ENCODE measurements at regions not wholly inside any gene's neighbourhood (a gene's known extent, or its start where the extent isn't known, plus 50 kb on each side); places are given as distances from the start of the nearest gene placed in this dataset.
"Not testable (repeated sequence)": the region's sequence is repeated elsewhere in the genome, so short reads cannot be mapped to it uniquely, and the experiment has no call there.

DNA sequence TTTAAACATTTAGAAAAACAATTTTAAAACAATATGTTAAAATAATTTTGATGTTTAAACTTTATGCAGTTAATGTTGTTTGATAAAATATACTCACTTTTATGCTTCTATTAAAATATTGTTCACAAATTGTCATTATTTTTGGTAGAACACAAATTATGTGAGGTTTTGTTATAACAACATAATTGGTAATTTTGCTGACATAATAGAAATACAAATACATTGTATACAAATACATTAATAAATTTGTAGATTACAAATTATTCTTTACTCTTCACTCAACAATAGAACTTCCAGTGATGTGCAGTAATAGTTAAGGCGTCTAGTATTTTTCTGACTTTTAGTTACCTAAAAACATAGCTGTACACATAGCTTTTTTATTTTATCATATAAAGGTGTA, 1472.4 kb upstream of the ADGRL3 start:
- DNase-seq (ENCODE audit: low read depth) = no peak

DNA sequence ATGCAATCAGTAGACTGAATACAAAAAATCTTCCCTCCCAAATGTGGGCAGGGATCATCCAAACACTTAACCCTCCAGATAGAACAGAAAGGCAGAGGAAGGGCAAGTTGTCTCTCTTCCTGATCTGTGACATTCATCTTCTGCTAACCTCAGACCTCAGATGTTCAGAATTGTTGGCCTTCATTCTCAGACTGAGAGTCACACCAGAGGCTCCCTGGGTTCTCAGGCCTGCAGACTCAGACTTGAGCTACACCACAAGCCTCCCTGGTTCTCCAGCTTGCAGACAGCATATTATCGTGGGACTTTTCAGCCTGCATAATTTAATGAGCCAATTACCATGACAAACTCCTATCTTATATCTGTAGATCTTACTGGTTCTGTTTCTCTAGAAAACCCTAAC, 1471.6 kb upstream of the ADGRL3 start:
- DNase-seq (ENCODE audit: low read depth) = no peak

DNA sequence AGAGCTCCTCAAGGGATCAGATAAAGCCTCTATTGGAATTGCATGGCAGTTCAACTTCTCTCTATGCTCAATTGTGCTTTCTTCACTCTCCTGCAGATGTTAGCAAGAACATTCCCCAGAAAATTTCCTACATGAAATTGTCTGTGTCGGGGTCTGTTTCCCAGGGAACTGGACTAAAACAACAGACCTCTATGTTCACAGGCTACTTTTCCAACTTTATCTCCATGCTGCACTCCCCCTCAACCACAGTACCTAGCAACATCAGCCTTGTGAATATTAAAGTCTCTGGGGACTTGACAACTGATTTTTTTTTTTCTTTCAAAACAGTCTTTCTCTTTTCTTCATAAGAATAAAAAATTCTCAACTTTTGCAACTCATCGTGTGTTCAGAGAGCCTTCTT, 1470.8 kb upstream of the ADGRL3 start:
- DNase-seq (ENCODE audit: low read depth) = no peak

DNA sequence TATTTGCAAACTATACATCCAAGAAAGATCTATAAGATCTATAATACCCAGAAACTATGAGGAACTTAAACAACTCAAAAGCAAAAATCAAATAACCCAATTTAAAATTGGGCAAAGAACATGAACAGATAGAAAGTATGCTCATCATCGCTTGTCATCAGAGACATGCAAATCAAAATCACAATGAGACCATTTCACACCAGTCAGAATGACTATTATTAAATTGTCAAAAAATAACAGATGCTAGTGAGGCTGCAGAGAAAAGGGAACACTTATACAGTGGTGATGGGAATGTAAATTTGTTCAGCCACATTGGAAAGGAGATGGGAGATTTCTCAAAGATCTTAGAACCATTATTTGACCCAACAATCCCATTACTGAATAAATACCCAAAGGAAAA, 1451.7 kb upstream of the ADGRL3 start:
- no peak for DNase-seq (ENCODE audit: low read depth)

DNA sequence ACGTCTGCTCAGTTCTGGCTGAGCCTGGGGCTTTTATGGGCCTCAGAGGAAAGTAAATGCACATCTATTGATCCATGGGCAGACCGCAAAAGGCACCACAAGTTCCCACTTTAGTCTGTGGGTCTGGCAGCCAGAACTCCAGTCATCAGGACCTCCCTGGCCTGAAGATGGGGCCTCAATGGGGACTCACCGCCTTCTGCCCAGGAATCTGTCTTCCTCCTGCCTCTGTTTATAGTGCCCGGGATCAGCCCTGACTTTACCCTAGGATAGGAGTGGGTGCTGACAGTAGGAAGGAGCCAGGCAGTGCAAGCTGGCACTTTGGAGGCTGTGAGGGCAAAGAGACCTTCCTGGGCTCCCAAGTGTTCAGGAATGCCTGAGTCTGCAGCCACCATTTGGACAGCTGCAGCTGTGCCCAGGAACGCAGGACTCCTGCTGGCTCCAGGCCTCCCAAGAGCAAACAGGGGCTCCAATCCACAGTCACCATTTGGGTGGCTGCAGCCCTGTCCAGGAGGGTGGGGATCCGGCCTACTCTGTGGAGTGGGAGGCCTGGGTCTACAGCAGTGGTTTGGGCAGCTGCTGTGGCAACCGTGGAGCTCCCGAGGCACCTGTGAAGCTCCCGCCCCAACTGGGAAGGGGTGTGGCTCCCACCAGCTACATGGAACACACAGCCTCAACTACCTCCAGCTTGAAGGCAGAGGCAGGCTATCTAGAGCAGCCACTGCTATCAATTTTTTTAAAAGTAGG, 1440.9 kb upstream of the ADGRL3 start:
- no peak for DNase-seq (ENCODE audit: low read depth)

DNA sequence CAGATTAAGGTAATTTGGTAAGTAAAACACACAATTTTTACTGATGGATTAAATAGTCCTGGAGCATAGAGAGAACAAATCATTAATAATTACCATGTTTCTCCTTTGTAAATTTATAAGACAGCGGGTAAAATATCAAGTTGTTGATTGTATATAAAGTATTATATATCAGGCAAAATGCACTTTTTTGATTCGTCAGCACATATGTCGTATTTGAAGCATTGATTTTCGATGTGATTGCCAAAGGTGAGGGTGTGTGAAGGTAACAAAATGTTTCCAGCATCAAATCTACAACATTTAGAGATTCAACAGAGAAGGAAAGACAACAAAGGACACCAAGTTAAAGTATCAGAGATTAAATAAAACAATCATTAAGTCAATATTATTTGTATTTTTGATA, 1437.8 kb upstream of the ADGRL3 start:
- DNase-seq (ENCODE audit: low read depth) = no peak

DNA sequence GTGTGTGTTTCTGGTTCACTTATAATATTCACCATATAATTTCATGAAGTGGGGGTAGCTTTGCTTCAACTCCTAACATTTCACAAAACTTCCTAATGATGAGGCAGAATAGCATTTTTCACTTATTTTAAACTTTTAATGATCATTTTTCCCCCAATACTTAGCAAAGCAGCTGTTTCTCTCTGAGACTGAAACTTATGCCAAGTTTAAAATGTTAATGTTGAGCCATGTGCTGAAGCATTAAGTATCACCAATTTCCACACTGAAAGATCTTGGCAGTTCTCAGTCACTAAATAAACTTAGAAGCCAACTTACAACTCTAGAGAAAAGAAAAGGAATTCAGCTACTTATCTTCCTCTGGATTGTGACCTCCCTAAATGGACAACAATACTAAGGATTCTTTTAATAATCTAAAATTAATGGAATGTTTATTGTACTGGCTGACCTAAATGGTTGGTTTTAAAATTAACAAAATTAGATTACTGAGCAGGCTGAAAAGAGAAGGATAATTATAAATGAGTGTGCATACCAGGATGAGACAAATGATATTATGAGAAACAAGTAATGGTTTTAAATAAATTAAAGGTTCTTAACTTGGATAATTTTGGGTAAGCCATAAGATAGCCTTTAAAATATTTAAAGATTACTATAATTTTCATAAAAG, 1429.4 kb upstream of the ADGRL3 start:
- no peak for DNase-seq (ENCODE audit: low read depth)

DNA sequence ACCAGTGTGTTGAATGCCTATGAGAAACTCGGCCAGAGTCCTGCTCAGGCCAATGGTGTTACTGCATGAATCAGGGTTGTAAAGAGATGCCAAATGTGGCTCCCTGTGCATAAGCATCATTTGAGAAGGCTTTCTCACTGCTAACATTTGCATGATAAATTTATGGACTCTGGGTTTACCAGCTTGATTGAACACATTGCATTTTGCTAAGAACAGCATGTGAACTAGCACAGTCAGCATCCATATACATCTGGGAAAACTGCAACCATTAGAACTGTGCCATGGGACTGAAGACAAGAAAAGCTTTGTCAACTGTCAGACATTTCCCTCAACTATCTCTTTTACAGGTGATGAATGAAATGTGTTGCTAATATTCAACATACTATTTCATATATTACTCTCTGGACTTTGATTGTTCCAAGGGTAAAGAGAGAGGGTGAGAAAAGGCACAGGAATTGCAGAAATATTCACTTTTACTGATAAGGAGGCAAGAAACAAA, 1427.4 kb upstream of the ADGRL3 start:
- no peak for DNase-seq (ENCODE audit: low read depth)

DNA sequence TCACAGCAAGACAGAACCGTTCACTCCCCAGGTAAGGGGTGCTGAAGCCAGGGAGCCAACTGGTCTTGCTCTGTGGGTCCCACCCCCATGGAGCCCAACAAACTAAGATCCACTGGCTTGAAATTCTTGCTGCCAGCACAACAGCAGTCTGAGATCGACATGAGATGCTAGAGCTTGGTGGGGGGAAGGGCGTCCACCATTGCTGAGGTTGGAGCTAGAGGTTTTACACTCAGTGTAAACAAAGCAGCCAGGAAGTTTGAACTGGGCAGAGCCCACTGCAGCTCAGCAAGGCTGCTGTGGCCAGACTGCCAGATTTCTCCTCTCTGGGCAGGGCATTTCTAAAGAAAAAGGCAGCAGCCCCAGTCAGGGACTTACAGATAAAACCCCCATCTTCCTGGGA, 1419.9 kb upstream of the ADGRL3 start:
- not testable (repeated sequence) for DNase-seq (ENCODE audit: low read depth)

DNA sequence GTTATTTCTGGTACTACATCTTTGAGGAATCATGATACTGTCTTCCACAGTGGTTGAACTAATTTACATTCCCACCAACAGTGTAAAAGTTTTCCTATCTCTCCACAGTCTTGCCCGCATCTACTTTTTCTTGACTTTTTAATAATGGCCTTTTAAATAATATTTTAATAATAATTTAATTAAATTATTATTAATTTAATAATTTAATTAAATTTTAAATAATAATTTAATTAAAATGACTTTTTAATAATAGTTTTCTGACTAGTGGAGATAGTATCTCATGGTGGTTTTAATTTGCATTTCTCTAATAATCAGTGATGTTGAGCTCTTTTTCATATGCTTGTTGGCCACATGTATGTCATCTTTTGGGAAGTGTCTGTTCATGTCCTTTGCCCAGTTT, 1395.0 kb upstream of the ADGRL3 start:
- no peak for DNase-seq (ENCODE audit: low read depth)

DNA sequence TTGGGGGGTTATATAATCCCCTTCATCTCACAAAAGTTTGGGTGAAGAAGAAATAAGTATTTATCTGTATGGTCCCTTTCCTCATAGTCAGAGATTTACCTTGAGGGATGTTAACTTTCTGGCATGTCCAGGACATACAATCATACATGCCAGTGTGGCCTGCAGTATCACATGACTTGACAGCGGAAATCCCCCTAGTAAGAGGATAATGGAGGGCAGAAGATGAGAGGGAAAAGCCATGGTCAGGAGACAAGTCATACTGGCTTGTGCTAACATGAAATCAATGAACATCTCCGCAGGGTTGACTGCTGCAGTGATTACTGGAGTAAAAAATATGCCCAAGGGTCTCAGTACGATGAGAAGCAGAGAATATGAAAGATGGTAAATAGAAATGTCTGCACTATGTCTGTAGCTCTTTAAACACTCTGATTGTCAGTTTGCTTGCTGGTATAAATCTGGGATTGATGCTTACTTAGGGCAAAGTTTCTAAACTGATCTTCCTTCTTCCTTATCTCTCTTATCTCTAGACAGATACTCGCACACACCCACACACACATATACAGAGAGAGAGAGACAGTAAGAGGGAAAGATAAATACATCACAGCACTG, 1385.6 kb upstream of the ADGRL3 start:
- no peak for DNase-seq (ENCODE audit: low read depth)

DNA sequence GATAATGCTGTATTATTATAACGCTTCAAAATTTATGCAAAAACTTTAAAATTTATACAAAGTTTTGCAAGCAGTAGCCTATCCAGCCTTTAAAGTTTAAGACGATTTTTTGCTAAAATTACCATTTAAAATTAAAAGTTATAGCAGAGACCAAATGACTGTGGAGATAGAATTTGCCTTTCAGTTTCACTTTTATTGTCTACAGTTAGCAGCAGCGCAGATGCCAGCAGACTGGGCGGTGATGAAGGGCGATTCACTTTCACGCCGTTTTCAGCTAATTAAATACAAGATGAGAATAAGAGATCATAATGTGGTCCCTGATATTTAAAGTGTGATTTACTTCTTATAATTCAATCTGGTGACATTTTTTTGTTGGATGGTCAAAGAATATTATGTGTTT, 1381.5 kb upstream of the ADGRL3 start:
- DNase-seq (ENCODE audit: low read depth) = no peak

DNA sequence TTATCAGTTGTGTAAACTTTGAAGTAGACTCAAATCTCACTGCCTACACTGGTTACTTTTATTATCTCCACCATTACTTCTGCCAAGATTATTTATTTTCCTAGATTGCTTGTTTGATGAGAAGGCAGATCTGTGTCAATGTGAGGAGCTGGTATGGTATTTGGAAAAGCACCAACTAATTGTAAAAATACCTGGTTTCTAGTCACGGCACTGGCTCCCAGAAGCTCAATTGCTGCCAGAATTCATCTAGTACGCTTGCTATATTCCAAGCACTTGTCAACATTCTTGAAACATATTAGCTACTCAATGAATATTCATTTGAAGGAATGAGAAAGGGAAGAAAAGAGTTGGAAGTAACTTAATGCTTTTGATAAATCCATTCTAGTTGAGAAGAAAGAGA, 1376.8 kb upstream of the ADGRL3 start:
- DNase-seq (ENCODE audit: low read depth) = no peak

DNA sequence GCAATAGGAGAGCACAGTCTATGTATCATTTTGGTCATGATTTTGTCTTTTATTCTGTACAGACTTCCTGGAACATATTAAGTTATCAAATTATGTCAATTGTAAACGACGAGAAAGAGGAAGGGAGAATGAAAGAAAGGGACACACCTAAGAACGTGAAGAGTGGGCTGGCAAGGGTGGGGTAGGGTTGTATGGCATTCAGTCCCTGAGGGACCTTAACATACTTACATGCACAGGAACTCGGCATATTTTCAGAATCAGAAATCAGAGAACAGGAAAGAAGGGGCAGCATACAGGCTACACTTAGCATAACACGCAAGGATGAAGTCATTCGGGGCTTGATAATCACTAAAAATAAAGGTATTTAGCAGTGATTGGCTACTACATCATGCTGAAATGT, 1375.0 kb upstream of the ADGRL3 start:
- DNase-seq (ENCODE audit: low read depth) = no peak

DNA sequence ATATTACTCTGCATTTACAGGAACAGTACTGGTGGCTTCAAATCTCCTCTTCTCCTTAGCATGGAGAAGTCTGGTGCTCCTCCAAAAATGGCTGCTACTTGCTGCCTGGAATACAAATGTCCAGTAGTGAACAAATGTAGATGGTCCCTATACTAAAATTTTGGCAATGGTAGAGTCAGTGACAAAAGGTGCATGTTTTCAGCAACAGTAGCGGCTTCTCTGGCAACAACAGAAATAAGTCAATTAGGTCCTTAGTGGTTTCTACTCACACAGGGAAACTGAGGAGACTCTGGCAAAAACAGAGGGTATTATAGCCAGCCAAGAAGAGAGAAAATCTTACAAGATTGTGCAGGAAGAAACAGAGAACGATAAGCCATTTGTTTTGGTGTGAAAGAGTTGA, 1368.4 kb upstream of the ADGRL3 start:
- DNase-seq (ENCODE audit: low read depth) = no peak

DNA sequence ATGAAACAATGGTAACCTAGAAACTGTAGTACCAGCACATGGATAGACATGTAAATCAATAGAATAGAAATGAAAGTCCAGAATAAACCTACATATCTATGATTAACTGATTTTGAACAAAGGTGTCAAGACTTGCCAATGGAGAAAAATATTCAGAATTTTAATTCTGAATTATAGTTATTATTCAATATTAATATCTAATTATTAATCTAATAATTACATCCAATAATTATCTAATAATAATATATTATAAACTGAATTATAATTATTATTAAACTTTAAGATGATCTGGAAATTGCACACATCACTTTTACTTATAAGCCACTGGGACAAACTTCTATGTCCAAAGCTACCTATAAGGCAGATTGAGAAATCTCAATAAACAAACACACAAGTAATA, 1365.2 kb upstream of the ADGRL3 start:
- DNase-seq (ENCODE audit: low read depth) = no peak

DNA sequence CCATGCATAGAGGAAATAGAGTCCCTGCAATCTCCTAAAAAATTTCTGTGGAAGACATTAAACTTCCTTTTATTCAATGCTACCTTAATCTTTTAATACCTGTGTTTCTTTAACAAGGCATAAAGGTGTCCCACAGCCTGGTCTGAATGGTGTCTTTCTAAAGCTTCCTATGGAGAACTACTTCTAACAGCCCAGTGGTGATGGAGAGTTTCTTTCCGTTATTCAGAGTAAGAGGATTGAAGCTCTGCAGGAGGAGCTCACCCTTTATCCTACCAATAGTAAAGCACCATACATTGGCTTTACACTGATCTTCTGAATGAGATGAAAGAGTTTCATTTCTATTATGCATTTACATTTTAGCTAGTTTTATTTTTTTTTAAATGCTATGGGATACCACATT, 1362.4 kb upstream of the ADGRL3 start:
- DNase-seq (ENCODE audit: low read depth) = no peak

DNA sequence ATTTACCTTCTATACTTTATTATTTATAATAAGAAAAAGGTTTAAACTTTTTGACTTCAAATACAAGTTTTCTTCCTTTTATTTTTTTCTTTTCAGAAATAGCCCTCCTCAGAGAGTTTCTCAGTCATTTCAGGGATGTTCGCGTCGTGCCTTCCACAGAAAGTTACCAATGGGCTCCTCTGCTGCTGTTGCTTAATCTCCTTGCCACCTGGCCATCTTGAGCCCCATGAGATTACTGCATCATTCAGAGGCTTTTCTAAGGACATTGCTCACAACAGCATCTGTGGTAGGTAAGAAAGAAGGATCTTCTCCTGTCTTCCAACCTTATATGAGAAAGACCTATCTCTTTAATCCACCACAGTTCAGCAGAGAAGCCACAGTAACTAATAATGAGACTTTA, 1361.9 kb upstream of the ADGRL3 start:
- DNase-seq (ENCODE audit: low read depth) = no peak

DNA sequence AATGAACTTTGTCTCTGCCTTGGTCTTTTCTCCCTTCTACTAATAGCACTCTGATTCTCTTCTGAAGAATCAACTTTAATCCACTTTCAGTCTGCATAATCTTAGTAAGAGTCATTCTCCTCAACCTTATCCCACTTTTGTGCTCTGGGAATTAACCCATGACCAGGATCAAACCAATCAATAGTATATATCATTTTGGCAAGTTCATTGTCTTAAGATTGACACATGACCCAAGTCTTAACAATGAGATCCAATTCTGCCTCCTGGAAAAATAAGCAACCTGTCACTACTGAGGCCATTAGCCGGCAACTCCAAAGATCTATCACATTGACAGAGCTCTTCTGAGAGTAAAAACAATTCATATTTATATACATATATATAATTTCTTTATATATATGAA, 1358.4 kb upstream of the ADGRL3 start:
- DNase-seq (ENCODE audit: low read depth) = no peak

DNA sequence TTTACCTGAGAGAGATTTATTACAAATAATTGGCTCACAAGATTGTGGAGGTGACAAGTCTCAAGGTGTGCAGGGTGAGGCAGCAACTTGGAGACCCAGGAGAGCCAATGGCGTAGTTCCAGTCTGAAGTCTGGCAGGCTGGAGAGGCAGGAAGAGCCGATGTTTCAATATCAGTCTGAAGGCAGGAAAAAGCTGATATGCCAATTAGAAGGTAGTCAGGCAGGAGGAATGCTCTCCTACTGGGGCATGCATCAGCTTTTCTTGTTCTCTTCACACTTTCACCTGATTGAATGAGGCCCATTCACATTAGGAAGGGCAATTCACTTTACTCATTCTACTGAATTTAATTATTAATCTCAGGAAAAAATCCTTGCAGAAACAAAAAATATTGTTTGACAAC, 1351.7 kb upstream of the ADGRL3 start:
- no peak for DNase-seq (ENCODE audit: low read depth)

DNA sequence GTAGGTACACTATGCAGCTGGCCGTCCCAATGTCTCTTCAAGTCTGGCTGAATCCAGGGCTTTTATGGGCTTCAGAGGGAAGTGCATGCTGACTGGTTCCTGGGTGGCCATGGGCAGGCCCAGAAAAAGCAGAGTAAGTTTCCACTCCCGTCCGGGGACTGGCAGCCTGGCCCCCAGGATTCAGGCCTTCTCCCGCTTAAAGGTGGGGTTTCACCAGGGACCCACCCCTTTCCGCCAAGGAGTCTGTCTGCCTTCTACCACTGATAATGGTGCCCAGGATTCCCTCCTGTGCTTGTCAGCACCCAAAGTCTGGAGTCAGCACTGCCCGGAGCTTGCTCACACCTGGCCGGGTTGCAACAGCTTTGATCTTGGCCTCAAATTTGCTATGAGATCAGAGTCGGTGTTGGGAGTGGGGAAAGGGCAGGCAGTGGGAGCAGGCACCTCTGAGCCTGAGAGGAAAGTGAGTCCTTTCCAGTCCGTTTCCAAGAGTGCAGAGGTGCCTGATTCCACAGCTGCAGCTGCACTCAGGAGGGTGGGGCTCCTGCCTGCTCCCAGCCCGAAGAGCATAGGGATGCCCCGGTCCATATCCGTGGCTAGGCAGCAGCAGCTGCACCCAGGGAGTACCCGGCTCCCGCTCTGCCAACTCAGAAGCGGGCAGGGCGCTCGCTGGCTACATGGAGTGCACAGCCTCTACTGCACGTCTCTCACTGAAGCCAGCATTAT, 1344.3 kb upstream of the ADGRL3 start:
- no peak for DNase-seq (ENCODE audit: low read depth)

DNA sequence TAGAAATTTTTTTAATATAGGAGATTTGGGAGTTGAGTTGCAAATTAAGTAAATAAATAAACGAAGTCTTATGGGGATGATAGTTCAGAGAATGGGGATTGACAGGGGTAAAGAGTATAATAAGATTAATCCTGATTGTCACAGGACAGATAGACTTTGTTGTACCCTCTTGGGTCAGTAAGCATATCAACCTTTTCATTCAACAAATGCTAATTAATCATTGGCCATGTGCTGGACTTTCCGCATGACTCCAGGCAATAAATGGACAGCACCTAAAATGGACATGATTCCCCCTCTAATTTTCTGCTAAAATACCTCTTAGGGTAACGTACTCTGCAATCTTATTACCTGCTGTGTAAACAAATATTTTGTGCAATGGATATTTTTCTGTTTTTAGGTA, 1331.1 kb upstream of the ADGRL3 start:
- no peak for DNase-seq (ENCODE audit: low read depth)

DNA sequence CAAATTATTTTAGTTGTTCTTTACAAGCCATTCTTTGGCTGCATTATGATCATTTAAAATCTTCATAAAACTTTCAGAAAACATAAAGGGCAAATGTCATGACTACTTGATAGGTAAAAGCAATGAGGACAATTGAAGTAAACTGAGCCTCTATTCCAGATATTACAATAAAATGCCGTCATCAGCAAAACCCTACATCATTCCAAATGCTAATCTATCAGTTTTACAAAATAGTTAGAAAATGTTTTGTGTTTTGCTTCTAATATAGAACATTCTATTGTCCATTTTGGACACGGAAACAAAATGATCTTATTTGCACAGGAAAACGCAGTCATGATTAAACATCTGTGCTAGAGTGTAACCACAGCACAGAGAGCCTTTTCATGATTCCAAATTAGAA, 1330.6 kb upstream of the ADGRL3 start:
- DNase-seq (ENCODE audit: low read depth) = no peak

Measured in fibroblast of the conjunctiva (primary cell).